ENCODE measurements at regions not wholly inside any gene's neighbourhood (a gene's known extent, or its start where the extent isn't known, plus 50 kb on each side); places are given as distances from the start of the nearest gene placed in this dataset.

GRCh38 chr4:34157547-34157946 lies 2086.8 kb downstream of the ARAP2 start:
- TF ChIP-seq POLR2A (IDR thresholded peaks at IDR 0.05) (no peak), CTCF (IDR thresholded peaks at IDR 0.05) (no peak)
